ENCODE measurements at regions not wholly inside any gene's neighbourhood (a gene's known extent, or its start where the extent isn't known, plus 50 kb on each side); places are given as distances from the start of the nearest gene placed in this dataset.

- TF ChIP-seq CTCF (IDR thresholded peaks at IDR 0.05; ENCODE audit: poor library complexity) (no peak), EZH2phosphoT487 (IDR thresholded peaks at IDR 0.05; ENCODE audit: low read depth, severe bottlenecking, unreplicated experiment) (no peak), EZH2 (IDR thresholded peaks at IDR 0.05; ENCODE audit: borderline replicate concordance) (no peak)
Measured at GRCh38 chr13:58869566-58869965, 1238.0 kb downstream of the PCDH17 start.

Data from hepatocyte (in vitro differentiated cells).